NCI-H1048 (cell line): ENCODE measurements at regions not wholly inside any gene's neighbourhood (a gene's known extent, or its start where the extent isn't known, plus 50 kb on each side); places are given as distances from the start of the nearest gene placed in this dataset.

Experiments used
- DNase-seq: peaks from one replicate; lab custom pipeline; 2025; lab: John Stamatoyannopoulos, UW

GRCh38 chr12:65517656-65518210, 239.2 kb downstream of the MSRB3 start:
- no peak for DNase-seq

DNA sequence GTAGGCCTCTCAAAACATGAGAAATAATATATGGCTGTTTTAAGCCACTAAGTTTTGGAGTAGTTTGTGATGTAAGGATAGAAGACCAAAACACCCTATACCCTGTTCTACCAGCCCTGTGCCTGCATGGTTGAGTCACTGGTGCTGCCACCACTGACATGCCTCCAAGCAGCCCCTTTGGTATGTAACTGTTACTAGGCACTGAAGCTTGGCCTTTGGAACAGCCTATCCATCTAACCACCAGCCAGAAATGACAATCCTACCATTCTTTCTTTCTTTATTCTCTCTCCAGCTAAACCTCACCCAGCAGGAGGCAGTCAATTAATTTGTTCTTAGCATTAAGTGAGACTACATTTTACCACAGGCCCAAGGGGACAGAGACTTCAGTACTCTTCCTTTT, 240.3 kb downstream of the MSRB3 start:
- no peak for DNase-seq

DNA sequence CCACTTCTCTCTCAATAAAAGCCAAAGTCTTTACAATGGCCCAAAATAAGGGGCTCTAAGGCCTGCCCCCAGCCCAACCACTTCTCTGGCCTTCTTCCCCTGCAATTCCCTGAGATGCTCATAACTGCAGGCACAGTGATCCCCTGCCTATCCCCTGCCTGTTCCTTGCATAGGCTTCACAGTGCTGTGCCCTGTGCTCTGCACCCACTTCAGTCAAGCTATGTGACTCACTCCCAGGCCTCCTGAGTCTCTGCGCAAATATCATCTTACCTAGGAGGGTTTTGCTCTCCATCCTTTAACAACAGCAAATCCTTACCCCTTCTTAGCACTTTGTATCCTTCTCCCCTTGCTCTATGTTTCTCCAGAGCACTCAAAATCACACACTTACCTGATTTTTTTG, 242.2 kb downstream of the MSRB3 start:
- DNase-seq: no peak

GRCh38 chr12:65522956-65523860, 244.7 kb downstream of the MSRB3 start:
- no peak for DNase-seq

DNA sequence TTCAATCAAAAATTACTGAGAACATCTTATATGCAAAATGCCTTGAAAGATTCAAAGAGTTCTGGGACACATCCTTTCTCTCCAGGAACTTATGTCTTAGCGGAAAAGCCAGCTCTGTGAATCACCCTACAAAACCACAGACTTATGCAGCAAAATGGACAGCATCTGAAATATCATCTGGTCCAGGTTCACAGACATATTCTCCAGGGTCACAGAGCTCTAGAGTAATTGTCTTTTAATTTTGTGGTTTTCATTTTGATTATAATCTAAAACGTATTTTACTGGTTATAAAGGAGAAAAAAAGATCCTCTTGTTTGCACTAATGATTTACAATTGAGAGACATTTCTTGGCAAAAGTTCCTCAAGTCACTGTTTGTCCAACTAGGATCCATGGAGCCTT, 246.2 kb downstream of the MSRB3 start:
- no peak for DNase-seq

GRCh38 chr12:65525491-65526141, 247.1 kb downstream of the MSRB3 start:
- no peak for DNase-seq

GRCh38 chr12:65526311-65526710, 247.8 kb downstream of the MSRB3 start:
- DNase-seq: no peak

- no peak for DNase-seq
Measured at GRCh38 chr12:65528127-65528526, 249.6 kb downstream of the MSRB3 start.

GRCh38 chr12:65529106-65529505, 250.6 kb downstream of the MSRB3 start:
- no peak for DNase-seq

DNA sequence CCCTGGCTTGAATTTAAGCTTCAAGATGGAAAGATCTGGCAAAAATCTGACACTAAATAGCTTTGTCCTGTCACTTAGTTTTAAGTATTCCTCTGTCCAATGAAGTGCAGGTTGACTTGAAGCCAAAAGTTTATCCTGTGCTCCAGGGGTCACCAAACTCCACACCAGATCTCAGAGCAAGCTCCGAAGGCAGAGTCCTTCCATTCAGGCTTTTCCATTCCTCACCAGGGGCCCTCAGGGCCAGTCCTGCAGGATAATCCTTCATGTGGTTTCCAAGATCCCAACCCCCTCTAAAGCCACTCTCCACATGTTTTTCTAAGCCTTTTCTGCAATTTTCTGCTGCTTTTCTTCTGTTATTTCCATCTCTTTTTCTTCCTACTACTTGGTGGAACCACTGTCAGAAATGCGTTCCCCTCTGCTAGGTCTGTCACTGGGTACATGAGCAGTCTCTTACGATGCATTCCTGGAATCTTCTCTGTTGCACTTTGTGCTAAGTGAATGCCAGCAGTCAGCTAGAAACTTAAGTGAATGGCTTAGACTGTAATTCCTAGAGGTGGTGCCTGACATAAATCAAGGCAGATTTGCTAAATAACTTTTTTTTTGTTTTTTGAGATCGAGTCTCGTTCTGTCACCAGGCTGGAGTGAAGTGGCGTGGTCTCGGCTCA, 251.4 kb downstream of the MSRB3 start:
- DNase-seq: no peak

- no peak for DNase-seq
Measured at GRCh38 chr12:65532162-65532561, 253.7 kb downstream of the MSRB3 start.

DNA sequence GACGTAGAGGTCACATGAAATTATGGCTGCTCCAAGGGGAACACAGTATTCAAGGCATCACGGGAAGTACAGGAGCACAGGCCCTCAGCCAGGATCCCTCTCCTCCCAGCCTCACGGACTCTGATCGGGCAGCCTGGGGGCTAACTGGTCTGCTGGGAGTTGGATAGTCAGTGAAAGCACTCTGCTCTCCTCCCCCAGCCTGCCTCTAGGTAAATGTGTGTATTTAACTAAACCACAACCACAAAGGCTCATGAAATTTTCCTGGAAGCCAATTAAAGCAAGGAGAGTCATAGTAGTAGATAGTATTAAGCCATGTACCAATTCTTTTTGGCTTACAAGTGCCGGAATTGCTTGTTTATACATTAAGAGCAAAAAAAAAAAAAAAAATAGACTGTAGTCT, 254.3 kb downstream of the MSRB3 start:
- DNase-seq: peak; percentile 48

- DNase-seq: no peak
Measured at GRCh38 chr12:65533177-65533883, 254.8 kb downstream of the MSRB3 start.

DNA sequence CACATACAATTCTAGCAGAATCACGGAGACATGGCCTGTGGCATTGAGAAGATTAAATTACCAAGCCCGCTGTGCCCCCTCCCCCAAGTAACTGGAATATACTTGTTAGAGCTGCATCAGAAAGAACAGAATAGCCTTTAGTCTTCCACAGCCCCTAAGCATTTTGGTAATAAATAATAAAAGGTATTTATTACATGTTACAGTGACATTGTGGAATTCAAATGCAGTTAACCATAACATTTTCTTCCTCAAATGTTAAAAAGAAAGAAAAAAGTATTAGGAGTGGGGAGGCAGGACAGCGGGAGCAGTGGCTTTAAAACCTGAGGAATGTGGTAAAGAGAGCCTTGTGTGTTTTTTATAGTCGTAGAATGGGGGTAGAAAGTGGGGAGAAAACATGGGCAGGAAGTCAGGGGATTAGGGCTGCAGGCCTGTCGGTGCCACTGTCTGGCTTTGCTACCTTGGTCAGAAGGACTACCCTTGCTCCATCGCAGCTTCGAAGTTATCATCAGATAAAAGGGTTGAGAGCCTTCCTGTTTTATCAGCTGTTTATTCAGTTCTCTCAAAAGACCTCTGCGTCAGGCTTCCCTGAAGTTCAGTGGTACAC, 255.9 kb downstream of the MSRB3 start:
- DNase-seq: no peak

DNA sequence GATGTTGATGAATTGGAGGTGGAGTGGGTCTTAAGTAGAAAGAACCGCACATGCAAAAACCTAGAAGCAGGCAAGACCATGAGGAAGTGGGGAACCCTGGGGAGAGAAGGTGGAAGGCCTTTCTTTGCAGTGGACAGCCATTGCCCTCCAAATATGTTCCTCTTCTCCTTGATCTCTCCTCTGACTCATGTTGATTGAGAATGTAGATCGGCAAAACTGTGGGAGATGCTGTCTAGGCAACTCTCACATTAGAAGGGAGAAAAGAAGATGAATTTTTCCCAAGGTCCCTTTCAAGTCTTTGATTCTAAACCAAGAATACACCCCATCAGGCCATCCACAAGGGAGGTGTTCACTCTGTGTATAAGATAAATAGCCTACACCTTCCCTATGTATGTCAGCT, 257.5 kb downstream of the MSRB3 start:
- DNase-seq: no peak

DNA sequence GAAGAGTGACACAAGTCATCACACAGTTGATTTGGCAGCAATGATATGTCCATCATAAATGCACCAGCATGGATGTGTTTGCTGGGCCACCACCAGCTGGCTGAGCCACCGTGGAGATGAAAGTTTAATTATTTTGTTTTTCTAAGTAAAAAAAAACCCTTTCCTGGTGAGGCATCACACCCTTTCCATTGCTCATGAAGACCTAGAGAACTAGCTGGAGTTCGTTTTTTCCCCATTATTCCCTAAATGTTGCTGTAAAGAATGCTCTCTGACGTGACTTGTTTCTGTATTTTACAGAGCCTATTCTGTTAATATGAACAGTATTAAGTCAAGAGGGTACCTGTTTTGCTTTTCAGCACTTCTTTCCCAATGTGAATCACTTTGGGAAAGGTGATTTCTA, 257.9 kb downstream of the MSRB3 start:
- DNase-seq: no peak

DNA sequence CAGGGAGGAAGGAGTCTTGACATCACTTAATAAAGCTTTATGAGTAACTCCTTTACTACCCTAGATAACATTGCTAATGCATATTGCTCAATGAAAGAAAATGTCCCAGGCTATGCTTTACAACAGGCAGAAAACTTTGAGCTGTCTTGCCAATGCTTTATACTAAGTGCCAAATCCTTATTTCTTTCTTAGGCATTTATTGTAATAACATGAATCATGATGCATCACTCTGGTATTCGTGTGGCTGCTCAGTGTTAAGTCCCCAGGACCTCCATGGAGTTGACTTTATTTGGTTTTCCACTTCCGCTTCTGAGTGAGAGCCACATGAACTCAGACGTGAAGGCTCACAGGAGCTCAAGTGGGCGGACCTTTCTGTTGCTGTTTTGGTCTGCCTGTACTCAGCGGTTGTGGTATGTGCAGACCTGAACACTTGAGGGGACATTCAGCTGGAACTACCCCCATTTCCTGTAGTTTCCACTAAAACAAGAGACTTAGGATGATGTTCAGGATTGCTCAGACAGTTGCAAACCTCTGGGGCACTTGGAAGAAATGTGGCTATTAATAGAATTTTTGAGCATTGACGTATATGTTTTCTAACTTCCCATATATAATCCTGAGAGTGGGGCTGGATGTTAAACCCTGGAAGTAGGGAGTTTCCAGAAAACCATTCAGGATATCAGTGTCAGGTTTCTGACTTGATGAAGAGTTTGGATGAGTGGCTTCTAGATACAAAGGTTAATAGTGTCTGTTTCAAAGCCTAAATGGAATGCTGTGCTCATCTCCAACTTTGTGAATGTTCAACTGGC, 258.6 kb downstream of the MSRB3 start:
- no peak for DNase-seq

DNA sequence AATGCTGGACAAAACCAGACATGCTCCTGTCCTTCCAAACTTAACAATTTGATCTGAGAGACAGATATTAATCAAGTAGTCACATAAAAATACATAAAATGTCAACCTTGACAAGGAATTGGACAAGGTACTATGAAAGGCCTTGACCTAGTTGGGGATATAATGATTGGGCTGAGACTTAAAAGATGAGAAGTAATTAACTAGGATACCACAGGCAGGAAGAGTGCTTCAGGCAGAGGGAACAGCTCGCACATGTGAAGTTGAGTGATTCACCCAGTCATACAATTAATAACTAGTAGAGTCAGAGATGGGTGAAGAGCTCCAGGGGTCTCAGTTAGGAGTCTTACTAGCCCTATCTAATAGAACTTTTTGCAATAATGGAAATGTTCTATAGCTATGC, 259.5 kb downstream of the MSRB3 start:
- no peak for DNase-seq

- no peak for DNase-seq
Measured at GRCh38 chr12:65539023-65539422, 260.5 kb downstream of the MSRB3 start.

DNA sequence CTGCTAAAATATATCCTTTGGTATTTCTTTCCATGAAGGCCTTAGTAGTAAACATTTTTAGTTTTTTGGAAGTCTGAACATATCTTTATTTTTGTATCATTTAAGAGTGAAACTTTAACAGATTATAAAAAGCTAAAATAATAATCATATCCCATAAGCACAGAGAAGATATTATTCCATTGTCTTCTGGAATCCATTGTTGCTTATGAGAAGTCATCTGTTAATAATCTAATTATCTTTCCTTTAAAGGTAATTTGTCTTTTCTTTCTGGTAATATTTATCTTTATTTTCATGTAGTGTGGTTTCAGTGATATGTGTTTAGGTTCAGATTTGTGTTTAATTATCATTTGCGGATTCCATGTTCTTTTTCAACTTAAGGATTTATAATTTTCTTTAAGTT, 261.7 kb downstream of the MSRB3 start:
- no peak for DNase-seq

GRCh38 chr12:65546528-65546927, 268.0 kb downstream of the MSRB3 start:
- no peak for DNase-seq
